Hindlimb muscle (tissue), 1 donor: ENCODE measurements at regions not wholly inside any gene's neighbourhood (a gene's known extent, or its start where the extent isn't known, plus 50 kb on each side); places are given as distances from the start of the nearest gene placed in this dataset.
"Not testable (repeated sequence)": the region's sequence is repeated elsewhere in the genome, so short reads cannot be mapped to it uniquely, and the experiment has no call there.

ENCODE experiments used
- DNase-seq: peaks from one replicate; pipeline ENCODE4 v3.0.0-alpha.2; 2013

DNA sequence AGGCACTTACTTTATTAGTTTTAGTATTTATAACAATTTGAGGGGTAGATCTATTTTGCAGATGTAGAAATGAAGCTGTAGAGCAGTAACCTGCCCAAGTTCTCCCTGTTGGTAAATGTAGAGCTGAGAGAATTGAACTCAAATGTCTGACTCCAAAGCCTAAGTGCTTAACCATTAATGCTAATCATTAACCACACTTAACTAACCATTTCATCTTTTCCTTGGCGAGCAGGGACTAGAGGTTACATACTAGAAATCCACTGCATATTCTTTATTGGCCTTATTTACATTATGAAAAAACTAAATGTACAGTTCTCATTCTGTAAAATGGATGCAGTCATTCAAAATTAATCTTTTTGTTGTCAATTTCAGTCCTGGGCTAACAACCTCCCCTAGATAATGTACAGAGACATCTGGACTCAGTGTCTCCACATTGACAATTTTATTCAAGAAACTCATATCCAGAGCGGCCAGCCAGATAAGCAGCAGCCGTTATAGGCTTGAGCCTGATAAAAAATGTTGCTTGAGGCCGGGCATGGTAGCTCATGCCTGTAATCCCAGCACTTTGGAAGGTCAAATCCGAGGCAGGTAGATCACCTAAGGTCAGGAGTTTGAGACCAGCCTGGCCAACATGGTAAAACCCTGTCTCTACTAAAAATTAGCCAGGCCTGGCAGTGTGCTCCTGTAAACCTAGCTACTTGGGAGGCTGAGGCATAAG is 76.7 kb upstream of the PICALM start:
- DNase-seq, result no peak

- DNase-seq, result no peak
Observed at GRCh38 chr11:86144846-86145245, 76.0 kb upstream of the PICALM start.

DNA sequence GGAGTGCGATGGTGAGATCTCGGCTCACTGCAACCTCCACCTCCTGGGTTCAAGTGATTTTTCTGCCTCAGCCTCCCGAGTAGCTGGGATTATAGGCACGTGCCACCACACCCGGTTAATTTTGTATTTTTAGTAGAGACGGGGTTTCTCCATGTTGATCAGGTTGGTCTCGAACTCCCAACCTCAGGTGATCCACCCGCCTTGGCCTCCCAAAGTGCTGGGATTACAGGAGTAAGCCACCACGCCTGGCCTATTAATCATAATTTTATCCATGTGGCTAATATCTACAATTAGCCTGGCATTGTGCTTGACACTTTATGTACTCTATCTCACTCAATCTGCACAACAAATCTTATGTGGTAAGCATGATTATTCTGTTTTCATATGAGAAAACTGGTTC is 75.2 kb upstream of the PICALM start:
- not testable (repeated sequence) for DNase-seq

DNA sequence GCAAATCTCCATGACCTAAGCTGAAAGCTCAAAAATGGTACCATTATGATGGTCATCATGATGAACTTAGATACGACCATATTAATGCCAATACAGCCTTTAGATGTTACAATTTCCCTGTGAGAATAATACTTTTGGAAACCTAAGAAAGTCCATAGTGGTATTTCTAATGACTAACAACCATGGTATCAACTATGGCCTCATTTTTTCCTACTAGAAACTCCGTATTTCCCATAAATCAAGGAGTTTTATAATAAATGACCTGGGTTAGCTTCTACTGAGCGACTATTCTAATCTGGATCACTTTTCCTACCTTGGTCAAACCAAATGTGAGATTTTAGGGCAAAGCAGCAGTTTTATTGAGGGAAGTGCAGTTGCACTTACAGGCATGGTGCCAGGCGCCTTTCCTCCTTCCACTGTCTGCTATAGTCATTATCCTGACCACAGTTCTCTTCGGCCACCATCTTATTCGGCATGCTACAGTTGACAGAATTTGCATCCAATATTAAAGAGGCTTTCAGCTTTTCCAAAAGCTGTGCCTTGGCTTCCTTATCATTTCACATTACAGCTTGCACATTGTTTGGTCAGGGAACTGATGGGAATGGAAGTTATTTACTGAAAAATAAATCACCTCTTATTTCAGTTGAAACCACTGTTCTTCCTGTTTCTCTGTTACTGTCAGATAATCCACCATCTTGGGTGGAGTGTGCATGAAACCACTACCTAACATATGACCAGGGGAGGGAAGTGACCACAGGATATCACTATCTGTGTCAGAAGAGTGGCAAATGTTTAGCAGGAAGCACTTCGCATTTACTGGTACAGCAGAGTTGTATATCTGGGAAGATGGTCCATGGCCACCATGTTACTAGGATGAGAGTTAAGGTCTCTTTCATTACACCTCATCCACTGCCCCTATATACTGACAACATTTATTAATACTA is 74.5 kb upstream of the PICALM start:
- DNase-seq, result no peak

- DNase-seq, result no peak
Observed at GRCh38 chr11:86142170-86142569, 73.3 kb upstream of the PICALM start.

- DNase-seq, result no peak
Observed at GRCh38 chr11:86141727-86142126, 72.8 kb upstream of the PICALM start.

DNA sequence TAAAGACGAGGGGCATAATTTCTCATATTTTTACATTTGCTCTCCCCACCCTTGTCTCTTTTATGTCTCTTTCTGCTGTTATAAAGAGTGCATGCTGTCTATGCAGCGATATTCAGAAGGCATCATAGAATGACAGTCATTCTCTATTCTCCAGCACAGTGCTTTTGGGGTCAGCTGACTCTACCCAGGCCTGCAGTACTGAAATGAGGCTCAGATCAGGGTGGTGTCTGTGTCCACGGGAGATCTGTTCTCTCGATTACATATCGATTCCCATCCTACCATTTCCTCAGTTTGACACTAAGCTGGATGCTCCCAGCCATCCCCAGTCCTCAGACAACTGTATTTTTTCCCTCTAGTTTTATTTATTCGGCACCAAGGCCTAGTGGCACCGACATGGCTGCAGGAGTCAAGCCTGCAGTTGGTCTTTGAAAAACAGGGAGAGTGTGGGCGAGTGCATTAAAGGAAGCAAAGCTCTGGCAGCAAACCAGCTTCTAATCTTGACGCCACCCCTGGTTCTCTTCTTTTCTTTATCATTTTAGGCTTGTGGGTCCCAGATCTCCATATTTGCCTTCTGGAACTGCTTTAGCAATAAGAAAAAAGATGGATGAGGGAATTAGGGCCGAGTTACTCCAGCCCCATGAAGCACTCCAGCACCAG is 71.6 kb upstream of the PICALM start:
- DNase-seq, result no peak

GRCh38 chr11:86138958-86139357 is 70.1 kb upstream of the PICALM start:
- no peak for DNase-seq

DNA sequence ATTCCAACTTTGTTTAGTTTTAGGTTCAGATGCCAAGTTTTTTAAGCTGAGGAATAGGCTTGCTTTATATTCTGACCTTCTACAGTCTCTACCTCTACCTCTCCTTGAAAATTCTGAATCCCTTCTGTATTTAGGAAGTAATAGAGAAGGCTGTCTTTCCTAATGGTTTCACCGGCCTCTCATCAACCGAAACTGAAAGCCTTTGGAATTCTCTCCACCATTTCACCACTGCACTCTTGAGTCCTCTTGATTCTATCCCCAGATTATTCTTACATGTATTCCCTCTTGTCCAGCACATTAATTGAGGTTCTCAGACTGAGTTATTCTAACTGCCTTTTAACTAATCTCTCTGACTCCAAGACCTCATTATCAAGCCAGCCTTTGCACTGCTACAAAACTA is 67.7 kb upstream of the PICALM start:
- DNase-seq, result no peak

DNA sequence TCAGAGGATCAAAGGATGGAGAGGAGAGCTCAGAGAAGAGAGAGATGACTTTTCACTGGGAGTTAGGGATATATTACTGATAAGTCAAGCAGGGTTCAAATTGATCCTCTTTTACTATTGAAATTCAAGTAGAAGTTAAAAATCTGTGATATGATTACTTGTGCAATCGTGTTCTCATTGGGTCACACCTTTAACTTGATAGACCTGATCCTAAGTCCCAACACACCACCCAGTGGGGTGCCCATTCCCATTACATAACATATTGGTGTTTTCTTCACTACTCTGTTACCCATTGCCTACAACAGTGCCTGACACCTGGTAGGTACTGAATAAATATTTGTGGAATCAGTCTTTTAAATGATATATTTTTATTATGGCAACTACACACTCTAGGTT is 66.4 kb upstream of the PICALM start:
- DNase-seq, result no peak

DNA sequence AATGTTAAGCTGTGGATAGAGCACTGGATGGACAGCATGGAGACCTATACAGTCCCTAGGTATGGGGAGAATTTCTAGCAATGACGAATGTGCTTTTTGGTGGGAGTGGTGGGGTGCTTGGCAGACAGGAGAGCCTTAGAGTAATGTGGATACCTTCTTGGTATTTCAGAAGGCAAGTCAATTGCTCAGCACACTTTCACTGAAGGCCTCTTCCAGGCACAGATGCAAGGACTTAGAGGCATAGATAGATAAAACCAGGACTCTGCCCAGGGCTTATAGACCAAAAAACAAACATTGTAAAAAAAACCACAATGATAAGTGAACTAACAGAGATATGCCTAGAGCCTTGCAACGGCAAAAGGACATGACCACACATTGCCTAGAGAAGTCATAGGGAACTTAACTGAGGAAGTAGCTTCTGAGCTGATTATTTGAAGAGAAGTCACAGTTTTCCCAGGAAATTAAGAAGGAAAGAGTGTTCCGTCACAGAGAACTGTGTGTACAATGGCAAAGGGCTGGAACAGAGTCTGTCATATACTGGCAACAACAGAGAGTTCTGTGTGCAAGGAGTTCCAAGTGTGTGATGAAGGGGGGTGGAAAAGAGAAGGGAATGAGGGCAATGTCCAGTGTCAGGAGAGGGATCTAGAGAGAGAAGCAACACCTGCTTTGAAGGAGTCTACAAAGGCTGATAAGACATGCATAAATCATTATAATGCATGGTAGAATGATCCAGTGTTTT is 65.9 kb upstream of the PICALM start:
- no peak for DNase-seq

- no peak for DNase-seq
Observed at GRCh38 chr11:86132667-86133249, 63.9 kb upstream of the PICALM start.

- no peak for DNase-seq
Observed at GRCh38 chr11:86129740-86130540, 61.1 kb upstream of the PICALM start.

DNA sequence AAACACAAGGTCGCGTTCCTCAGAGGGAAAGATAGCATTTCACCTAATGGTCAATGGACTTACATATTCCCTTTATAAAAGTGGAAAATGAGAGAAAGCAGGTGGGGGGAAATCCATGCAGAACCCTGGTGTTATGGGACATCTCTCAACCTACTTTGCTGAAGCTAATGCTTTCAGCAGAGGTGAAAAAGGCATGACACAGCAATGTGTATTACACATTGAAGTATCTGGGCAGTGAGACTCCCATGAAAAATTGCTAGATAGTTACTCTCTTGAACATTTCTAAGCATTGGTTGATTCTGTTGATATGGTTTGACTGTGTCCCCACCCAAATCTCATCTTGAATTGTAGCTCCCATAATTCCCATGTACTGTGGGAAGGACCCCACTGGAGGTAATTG is 60.0 kb upstream of the PICALM start:
- DNase-seq, result no peak

- no peak for DNase-seq
Observed at GRCh38 chr11:86126862-86127261, 58.0 kb upstream of the PICALM start.

DNA sequence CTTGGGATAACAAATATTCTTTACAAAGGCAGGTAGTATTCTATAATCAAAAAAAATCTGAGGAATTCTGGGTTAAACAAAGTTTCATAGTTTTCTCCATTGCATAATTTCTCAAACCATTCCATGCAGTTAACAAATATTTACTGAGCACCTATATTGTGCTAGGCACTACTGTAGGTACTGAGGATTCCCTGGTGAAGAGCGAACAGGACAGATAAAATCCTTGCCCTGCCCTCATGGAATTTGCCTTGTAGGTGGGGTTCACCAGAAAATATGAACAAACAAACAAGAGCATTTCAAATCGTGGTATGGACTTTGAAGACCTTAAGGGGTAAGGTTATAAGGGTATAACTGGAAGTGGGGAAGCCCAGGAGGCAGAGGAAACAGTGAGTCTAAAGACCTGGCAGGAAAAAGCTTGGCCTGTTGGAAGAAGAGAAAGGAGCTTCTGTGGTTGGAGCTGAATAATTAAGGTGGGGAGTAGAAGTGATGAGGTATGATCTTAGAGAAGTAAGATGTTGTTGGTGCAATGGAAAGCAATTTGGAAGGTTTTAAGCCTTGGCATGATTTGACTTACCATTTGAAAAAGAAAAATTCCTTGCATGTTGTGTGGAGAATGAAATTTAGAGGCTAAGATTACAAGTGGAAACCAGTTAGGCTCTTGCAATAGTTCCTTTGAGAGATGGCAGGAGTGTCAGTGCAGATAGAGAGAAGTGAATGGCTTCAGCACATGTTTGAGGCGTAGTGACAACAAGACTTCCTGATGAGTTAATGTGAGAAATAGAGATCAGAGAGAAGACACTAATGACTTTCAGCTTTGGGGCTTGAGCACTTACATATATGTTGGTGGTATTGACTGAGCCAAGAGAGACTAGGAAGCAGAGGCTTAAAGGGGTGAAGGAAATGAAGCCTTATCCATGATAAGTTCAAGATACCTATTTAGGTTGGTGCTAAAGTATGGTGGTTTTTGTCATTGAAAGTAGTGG is 55.7 kb upstream of the PICALM start:
- no peak for DNase-seq

- no peak for DNase-seq
Observed at GRCh38 chr11:86122773-86123172, 53.9 kb upstream of the PICALM start.

DNA sequence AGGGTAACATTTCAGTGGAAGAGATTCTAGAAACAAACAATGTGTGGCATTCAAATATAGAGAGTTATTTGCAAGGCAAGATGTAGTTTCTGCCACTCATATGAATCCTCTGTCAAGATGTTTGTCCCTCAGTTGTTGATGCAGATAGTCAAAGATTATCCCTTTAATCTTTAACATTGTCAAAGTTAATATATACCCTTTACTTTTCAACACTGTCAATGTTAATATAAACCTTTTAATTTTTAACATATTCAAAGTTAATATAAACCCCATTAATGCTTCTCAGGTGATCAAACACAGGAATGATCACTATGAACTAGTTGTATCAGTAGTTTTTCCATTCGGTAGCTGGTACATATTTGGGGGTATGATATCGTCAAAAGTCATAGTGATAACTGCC is 51.9 kb upstream of the PICALM start:
- DNase-seq, result no peak

DNA sequence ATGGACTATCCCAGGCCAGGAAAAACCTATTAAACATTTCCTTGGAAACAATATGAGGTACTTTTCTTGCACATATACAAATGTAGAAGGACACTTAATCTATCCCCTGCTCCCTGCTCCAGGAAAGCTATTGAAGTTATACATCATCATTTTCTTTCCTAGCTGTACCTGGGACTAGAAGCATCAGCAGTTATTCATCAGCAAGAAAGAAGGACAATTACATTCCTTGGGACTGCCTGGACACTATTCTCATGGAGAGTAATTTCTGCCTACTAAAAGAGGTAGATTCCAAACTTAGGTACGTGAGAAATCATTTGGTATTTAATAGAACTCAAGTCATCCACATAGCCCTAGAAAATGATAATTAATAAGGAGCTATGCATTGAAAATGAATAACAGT is 51.0 kb upstream of the PICALM start:
- no peak for DNase-seq

- no peak for DNase-seq
Observed at GRCh38 chr11:86119077-86119476, 50.2 kb upstream of the PICALM start.
